Breast epithelium (tissue), 3 donors: ENCODE measurements at regions not wholly inside any gene's neighbourhood (a gene's known extent, or its start where the extent isn't known, plus 50 kb on each side); places are given as distances from the start of the nearest gene placed in this dataset.

Experiments used
- POLR2A ChIP-seq: fragments of 450-650 bp; IDR thresholded peaks from one replicate; pipeline ENCODE4 v1.6.1; 2016; ENCODE audit warnings: antibody characterized with exemption, mild to moderate bottlenecking, moderate library complexity
- TF ChIP-seq, protein P1 (sequence below), 3 donors: fragments of 450-650 bp; IDR thresholded peaks; one replicate each; pipeline ENCODE4 v1.5.1; 2016 to 2017; ENCODE audit warnings: antibody characterized with exemption in 3 of 3, mild to moderate bottlenecking in 3 of 3, moderate library complexity in 3 of 3

DNA sequence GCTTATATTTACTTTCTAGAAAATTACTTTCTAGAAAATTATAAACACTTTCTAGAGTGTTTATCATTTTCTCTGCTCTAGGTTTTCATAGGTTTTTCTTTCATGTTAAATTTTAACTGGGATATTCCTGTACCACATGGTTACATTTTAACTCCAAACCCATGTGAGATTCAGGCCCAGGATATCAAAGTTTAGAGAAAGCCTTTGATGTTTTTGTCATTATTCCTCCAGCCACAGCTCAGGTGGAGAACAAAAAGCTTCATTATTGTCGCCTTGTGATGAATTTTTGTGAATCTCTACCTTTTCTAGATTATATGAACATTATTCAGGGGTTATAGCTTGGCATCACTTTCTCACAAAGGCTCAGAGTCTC is 816.0 kb downstream of the SQOR start:
- TF ChIP-seq POLR2A: no peak
- TF ChIP-seq, protein P1, sequence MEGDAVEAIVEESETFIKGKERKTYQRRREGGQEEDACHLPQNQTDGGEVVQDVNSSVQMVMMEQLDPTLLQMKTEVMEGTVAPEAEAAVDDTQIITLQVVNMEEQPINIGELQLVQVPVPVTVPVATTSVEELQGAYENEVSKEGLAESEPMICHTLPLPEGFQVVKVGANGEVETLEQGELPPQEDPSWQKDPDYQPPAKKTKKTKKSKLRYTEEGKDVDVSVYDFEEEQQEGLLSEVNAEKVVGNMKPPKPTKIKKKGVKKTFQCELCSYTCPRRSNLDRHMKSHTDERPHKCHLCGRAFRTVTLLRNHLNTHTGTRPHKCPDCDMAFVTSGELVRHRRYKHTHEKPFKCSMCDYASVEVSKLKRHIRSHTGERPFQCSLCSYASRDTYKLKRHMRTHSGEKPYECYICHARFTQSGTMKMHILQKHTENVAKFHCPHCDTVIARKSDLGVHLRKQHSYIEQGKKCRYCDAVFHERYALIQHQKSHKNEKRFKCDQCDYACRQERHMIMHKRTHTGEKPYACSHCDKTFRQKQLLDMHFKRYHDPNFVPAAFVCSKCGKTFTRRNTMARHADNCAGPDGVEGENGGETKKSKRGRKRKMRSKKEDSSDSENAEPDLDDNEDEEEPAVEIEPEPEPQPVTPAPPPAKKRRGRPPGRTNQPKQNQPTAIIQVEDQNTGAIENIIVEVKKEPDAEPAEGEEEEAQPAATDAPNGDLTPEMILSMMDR (IDR thresholded peaks at IDR 0.05): no peak
